ENCODE measurements at regions not wholly inside any gene's neighbourhood (a gene's known extent, or its start where the extent isn't known, plus 50 kb on each side); places are given as distances from the start of the nearest gene placed in this dataset.
A peak's percentile ranks its signal among the peaks of the same experiment; 100 is the strongest.
"Not testable (repeated sequence)": the region's sequence is repeated elsewhere in the genome, so short reads cannot be mapped to it uniquely, and the experiment has no call there.

DNA sequence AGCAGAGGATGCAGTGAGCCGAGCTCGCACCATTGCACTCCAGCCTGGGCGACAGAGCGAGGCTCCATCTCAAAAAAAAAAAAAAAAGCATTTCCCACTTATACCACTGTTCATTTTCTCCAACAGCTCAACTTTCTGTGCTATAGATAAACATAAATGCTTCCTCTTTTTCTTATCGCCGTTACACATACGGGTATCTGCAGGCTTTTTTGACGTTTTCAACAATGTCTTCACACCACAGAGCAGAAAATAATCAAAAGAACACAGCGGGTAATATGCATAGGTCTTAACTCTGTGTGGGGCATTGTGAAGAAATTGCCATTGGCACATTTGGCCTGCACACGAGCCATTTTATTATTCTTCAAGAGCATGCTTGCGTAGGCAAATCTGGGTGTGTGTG is 86.4 kb downstream of the CAPZA3 start:
- WGBS (ENCODE audit: insufficient coverage) = 4% methylated on average over 11 of the region's 11 CpGs
- DNase-seq = peak; percentile 87 to 96 (median 94)
- H3K36me3 ChIP-seq (ENCODE audit: control insufficient read depth in 4 of 4, insufficient read depth in 4 of 4, low read length in 3 of 4) = no peaks in the 10 kb centered on the region
- CTCF ChIA-PET = interaction anchor here (0.8 to 1.7 kb wide), 2 partner anchors 11 to 310 kb away, joined by 3 to 5 read pairs; no protein-coding TSS in a partner anchor
- peaks cover 17 to 31% (median 26%) of the 10 kb centered on the region in 4 experiments for H3K4me1 ChIP-seq (ENCODE audit: control extremely low read depth in 1 of 4, control insufficient read depth in 4 of 4, insufficient read depth in 4 of 4, low read length in 3 of 4)
- peak overlapping the region in 1 of 2 experiments; percentile 20 for H3K27ac ChIP-seq (ENCODE audit: insufficient read depth in 1 of 2, low read depth in 1 of 2, low read length in 2 of 2, poor library complexity in 1 of 2, severe bottlenecking in 2 of 2)
- H3K27me3 ChIP-seq (replicated peaks in 2 of 5; ENCODE audit: control insufficient read depth in 4 of 5, insufficient read depth in 5 of 5, low read length in 4 of 5) = no peaks in the 10 kb centered on the region
- POLR2A ChIA-PET = interaction anchor here (0.7 kb wide), 1 partner anchor 28 kb away, joined by 4 read pairs; no protein-coding TSS in a partner anchor
- peaks cover 0 to 16% (median 2%) of the 10 kb centered on the region in 5 experiments for H3K9me3 ChIP-seq (ENCODE audit: control extremely low read depth in 1 of 5, control insufficient read depth in 4 of 5, insufficient read depth in 2 of 5, low read depth in 1 of 5, low read length in 4 of 5)
- H3K4me3 ChIP-seq (ENCODE audit: control insufficient read depth in 1 of 7, extremely low read depth in 1 of 7, insufficient read depth in 4 of 7, low read depth in 2 of 7, low read length in 6 of 7) = peak overlapping the region in 2 of 7 experiments; percentile 12 to 19

GRCh38 chr12:18825138-18825537 is 87.2 kb downstream of the CAPZA3 start:
- Histone ChIP-seq H3K27ac (ENCODE audit: insufficient read depth in 1 of 2, low read depth in 1 of 2, low read length in 2 of 2, poor library complexity in 1 of 2, severe bottlenecking in 2 of 2) (peak overlapping the region in 1 of 2 experiments; percentile 20), H3K27me3 (replicated peaks in 2 of 5; ENCODE audit: control insufficient read depth in 4 of 5, insufficient read depth in 5 of 5, low read length in 4 of 5) (no peaks in the 10 kb centered on the region), H3K9me3 (ENCODE audit: control extremely low read depth in 1 of 5, control insufficient read depth in 4 of 5, insufficient read depth in 2 of 5, low read depth in 1 of 5, low read length in 4 of 5) (peaks cover 0 to 19% (median 5%) of the 10 kb centered on the region in 5 experiments), H3K4me3 (ENCODE audit: control insufficient read depth in 1 of 7, extremely low read depth in 1 of 7, insufficient read depth in 4 of 7, low read depth in 2 of 7, low read length in 6 of 7) (no peak overlapping the region), H3K36me3 (ENCODE audit: control insufficient read depth in 4 of 4, insufficient read depth in 4 of 4, low read length in 3 of 4) (no peaks in the 10 kb centered on the region), H3K4me1 (ENCODE audit: control extremely low read depth in 1 of 4, control insufficient read depth in 4 of 4, insufficient read depth in 4 of 4, low read length in 3 of 4) (peaks cover 17 to 31% (median 26%) of the 10 kb centered on the region in 4 experiments)
- ChIA-PET POLR2A (interaction anchor here (0.6 kb wide), 1 partner anchor 74 kb away, joined by 3 read pairs; no protein-coding TSS in a partner anchor), CTCF (interaction anchor here (1.3 to 1.7 kb wide), 2 partner anchors 12 to 20 kb away, joined by 4 to 5 read pairs; no protein-coding TSS in a partner anchor)
- peak in 1 of 3 donors; percentile 33 for DNase-seq
- 100% methylated on average over 2 of the region's 2 CpGs for WGBS (ENCODE audit: insufficient coverage)

- no peaks in the 10 kb centered on the region for H3K27me3 ChIP-seq (replicated peaks in 2 of 5; ENCODE audit: control insufficient read depth in 4 of 5, insufficient read depth in 5 of 5, low read length in 4 of 5)
- no peak for DNase-seq
- H3K4me3 ChIP-seq (ENCODE audit: control insufficient read depth in 1 of 7, extremely low read depth in 1 of 7, insufficient read depth in 4 of 7, low read depth in 2 of 7, low read length in 6 of 7) = no peak overlapping the region
- CTCF ChIA-PET = no interaction called here
- H3K9me3 ChIP-seq (ENCODE audit: control extremely low read depth in 1 of 5, control insufficient read depth in 4 of 5, insufficient read depth in 2 of 5, low read depth in 1 of 5, low read length in 4 of 5) = peaks cover 0 to 19% (median 5%) of the 10 kb centered on the region in 5 experiments
- H3K4me1 ChIP-seq (ENCODE audit: control extremely low read depth in 1 of 4, control insufficient read depth in 4 of 4, insufficient read depth in 4 of 4, low read length in 3 of 4) = peaks cover 13 to 21% (median 16%) of the 10 kb centered on the region in 4 experiments
- POLR2A ChIA-PET = no interaction called here
- H3K36me3 ChIP-seq (ENCODE audit: control insufficient read depth in 4 of 4, insufficient read depth in 4 of 4, low read length in 3 of 4) = no peaks in the 10 kb centered on the region
- H3K27ac ChIP-seq (ENCODE audit: insufficient read depth in 1 of 2, low read depth in 1 of 2, low read length in 2 of 2, poor library complexity in 1 of 2, severe bottlenecking in 2 of 2) = no peak overlapping the region
- WGBS (ENCODE audit: insufficient coverage) = no CpG with 5 or more reads among the region's 2 CpGs
Measured at GRCh38 chr12:18827913-18828312, 90.0 kb downstream of the CAPZA3 start.

DNA sequence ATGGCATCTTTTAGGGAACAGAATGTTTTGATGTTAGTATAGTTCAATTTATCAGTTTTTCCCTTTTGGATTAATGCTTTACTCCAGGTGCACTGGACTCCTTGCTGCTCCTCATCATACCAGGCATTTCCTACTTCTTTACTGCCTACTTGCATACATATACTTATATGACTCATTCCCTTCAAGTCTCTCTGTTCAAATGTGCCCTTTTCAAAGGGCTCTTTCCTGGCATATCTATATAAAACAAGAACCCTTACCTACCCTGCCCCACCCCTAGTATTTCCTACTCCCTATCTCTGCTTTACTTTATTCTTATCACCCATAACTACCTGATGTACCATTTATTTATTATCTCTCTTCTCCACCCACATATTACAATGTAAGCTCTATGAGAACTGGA is 90.6 kb downstream of the CAPZA3 start:
- Histone ChIP-seq H3K9me3 (ENCODE audit: control extremely low read depth in 1 of 5, control insufficient read depth in 4 of 5, insufficient read depth in 2 of 5, low read depth in 1 of 5, low read length in 4 of 5) (peaks cover 0 to 19% (median 5%) of the 10 kb centered on the region in 5 experiments), H3K27me3 (replicated peaks in 2 of 5; ENCODE audit: control insufficient read depth in 4 of 5, insufficient read depth in 5 of 5, low read length in 4 of 5) (no peaks in the 10 kb centered on the region), H3K27ac (ENCODE audit: insufficient read depth in 1 of 2, low read depth in 1 of 2, low read length in 2 of 2, poor library complexity in 1 of 2, severe bottlenecking in 2 of 2) (no peak overlapping the region), H3K36me3 (ENCODE audit: control insufficient read depth in 4 of 4, insufficient read depth in 4 of 4, low read length in 3 of 4) (no peaks in the 10 kb centered on the region), H3K4me3 (ENCODE audit: control insufficient read depth in 1 of 7, extremely low read depth in 1 of 7, insufficient read depth in 4 of 7, low read depth in 2 of 7, low read length in 6 of 7) (no peak overlapping the region), H3K4me1 (ENCODE audit: control extremely low read depth in 1 of 4, control insufficient read depth in 4 of 4, insufficient read depth in 4 of 4, low read length in 3 of 4) (peaks cover 10 to 16% (median 13%) of the 10 kb centered on the region in 4 experiments)
- no peak for DNase-seq
- ChIA-PET CTCF (no interaction called here), POLR2A (no interaction called here)

- peaks cover 5 to 13% (median 9%) of the 10 kb centered on the region in 4 experiments for H3K4me1 ChIP-seq (ENCODE audit: control extremely low read depth in 1 of 4, control insufficient read depth in 4 of 4, insufficient read depth in 4 of 4, low read length in 3 of 4)
- H3K9me3 ChIP-seq (ENCODE audit: control extremely low read depth in 1 of 5, control insufficient read depth in 4 of 5, insufficient read depth in 2 of 5, low read depth in 1 of 5, low read length in 4 of 5) = peaks cover 0 to 19% (median 5%) of the 10 kb centered on the region in 5 experiments
- no peak overlapping the region for H3K27ac ChIP-seq (ENCODE audit: insufficient read depth in 1 of 2, low read depth in 1 of 2, low read length in 2 of 2, poor library complexity in 1 of 2, severe bottlenecking in 2 of 2)
- no peaks in the 10 kb centered on the region for H3K36me3 ChIP-seq (ENCODE audit: control insufficient read depth in 4 of 4, insufficient read depth in 4 of 4, low read length in 3 of 4)
- no peaks in the 10 kb centered on the region for H3K27me3 ChIP-seq (replicated peaks in 2 of 5; ENCODE audit: control insufficient read depth in 4 of 5, insufficient read depth in 5 of 5, low read length in 4 of 5)
- ChIA-PET POLR2A (no interaction called here), CTCF (no interaction called here)
- H3K4me3 ChIP-seq (ENCODE audit: control insufficient read depth in 1 of 7, extremely low read depth in 1 of 7, insufficient read depth in 4 of 7, low read depth in 2 of 7, low read length in 6 of 7) = no peak overlapping the region
- DNase-seq = no peak
Measured at GRCh38 chr12:18828987-18829386, 91.1 kb downstream of the CAPZA3 start.

DNA sequence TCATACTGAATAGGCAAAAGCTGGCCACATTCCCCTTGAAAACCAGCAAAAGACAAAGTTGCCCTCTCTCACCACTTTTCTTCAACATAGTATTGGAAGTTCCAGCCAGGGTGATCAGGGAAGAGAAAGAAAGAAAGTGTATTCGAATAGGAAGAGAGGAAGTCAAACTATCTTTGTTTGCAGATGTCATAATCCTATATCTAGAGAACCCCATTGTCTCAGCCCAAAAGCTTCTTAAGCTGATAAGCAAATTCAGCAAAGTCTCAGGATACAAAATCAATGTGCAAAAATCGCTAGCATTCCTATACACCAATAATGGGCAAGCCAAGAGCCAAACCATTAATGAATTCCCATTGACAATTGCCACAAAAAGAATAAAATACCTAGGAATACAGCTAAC is 95.0 kb downstream of the CAPZA3 start:
- POLR2A ChIA-PET; H3K27ac ChIP-seq (ENCODE audit: insufficient read depth in 1 of 2, low read depth in 1 of 2, low read length in 2 of 2, poor library complexity in 1 of 2, severe bottlenecking in 2 of 2); H3K4me1 ChIP-seq (ENCODE audit: control extremely low read depth in 1 of 4, control insufficient read depth in 4 of 4, insufficient read depth in 4 of 4, low read length in 3 of 4); H3K36me3 ChIP-seq (ENCODE audit: control insufficient read depth in 4 of 4, insufficient read depth in 4 of 4, low read length in 3 of 4); H3K27me3 ChIP-seq (replicated peaks in 2 of 5; ENCODE audit: control insufficient read depth in 4 of 5, insufficient read depth in 5 of 5, low read length in 4 of 5); DNase-seq; H3K4me3 ChIP-seq (ENCODE audit: control insufficient read depth in 1 of 7, extremely low read depth in 1 of 7, insufficient read depth in 4 of 7, low read depth in 2 of 7, low read length in 6 of 7); CTCF ChIA-PET: not testable (repeated sequence)
- H3K9me3 ChIP-seq (ENCODE audit: control extremely low read depth in 1 of 5, control insufficient read depth in 4 of 5, insufficient read depth in 2 of 5, low read depth in 1 of 5, low read length in 4 of 5) = peaks cover 0 to 15% (median 5%) of the 10 kb centered on the region in 5 experiments
- 100% methylated on average over 1 of the region's 2 CpGs for WGBS (ENCODE audit: insufficient coverage)

- H3K4me1 ChIP-seq (ENCODE audit: control extremely low read depth in 1 of 4, control insufficient read depth in 4 of 4, insufficient read depth in 4 of 4, low read length in 3 of 4) = peaks cover 0 to 3% (median 0%) of the 10 kb centered on the region in 4 experiments
- no peaks in the 10 kb centered on the region for H3K36me3 ChIP-seq (ENCODE audit: control insufficient read depth in 4 of 4, insufficient read depth in 4 of 4, low read length in 3 of 4)
- POLR2A ChIA-PET = no interaction called here
- CTCF ChIA-PET = no interaction called here
- no peak for DNase-seq
- H3K4me3 ChIP-seq (ENCODE audit: control insufficient read depth in 1 of 7, extremely low read depth in 1 of 7, insufficient read depth in 4 of 7, low read depth in 2 of 7, low read length in 6 of 7) = no peak overlapping the region
- WGBS (ENCODE audit: insufficient coverage) = 100% methylated on average over 4 of the region's 4 CpGs
- no peaks in the 10 kb centered on the region for H3K27me3 ChIP-seq (replicated peaks in 2 of 5; ENCODE audit: control insufficient read depth in 4 of 5, insufficient read depth in 5 of 5, low read length in 4 of 5)
- H3K9me3 ChIP-seq (ENCODE audit: control extremely low read depth in 1 of 5, control insufficient read depth in 4 of 5, insufficient read depth in 2 of 5, low read depth in 1 of 5, low read length in 4 of 5) = no peaks in the 10 kb centered on the region
- H3K27ac ChIP-seq (ENCODE audit: insufficient read depth in 1 of 2, low read depth in 1 of 2, low read length in 2 of 2, poor library complexity in 1 of 2, severe bottlenecking in 2 of 2) = no peak overlapping the region
Measured at GRCh38 chr12:18837025-18837424, 99.1 kb downstream of the CAPZA3 start.
